H9 (cell line): ENCODE measurements at regions not wholly inside any gene's neighbourhood (a gene's known extent, or its start where the extent isn't known, plus 50 kb on each side); places are given as distances from the start of the nearest gene placed in this dataset.

Source experiments
- DNase-seq: peaks from one replicate; pipeline ENCODE4 v3.0.0-alpha.2; 2017
- H2AFZ ChIP-seq: one replicate; pipeline ENCODE4 v1.6.1; 2013; ENCODE audit warnings: mild to moderate bottlenecking, low read length, control low read depth, moderate library complexity
- H2AK5ac ChIP-seq: 2 replicates; pipeline ENCODE4 v1.6.1; 2013; ENCODE audit warnings: low read length, control low read depth, mixed read lengths; ENCODE audit not compliant: insufficient read length
- H2BK120ac ChIP-seq: one replicate; pipeline ENCODE4 v1.6.1; 2013; ENCODE audit warnings: low read depth, mild to moderate bottlenecking, low read length, control low read depth, inconsistent platforms; ENCODE audit not compliant: poor library complexity, severe bottlenecking
- H2BK12ac ChIP-seq: 2 replicates; pipeline ENCODE4 v1.6.1; 2013; ENCODE audit warnings: low read length, control low read depth, mixed read lengths, low read depth; ENCODE audit not compliant: insufficient read length
- H2BK15ac ChIP-seq: 2 replicates; pipeline ENCODE4 v1.6.1; 2013; ENCODE audit warnings: low read depth, low read length, control low read depth
- H2BK20ac ChIP-seq: one replicate; pipeline ENCODE4 v1.6.1; 2013; ENCODE audit warnings: low read depth, mild to moderate bottlenecking, low read length, control low read depth, inconsistent platforms; ENCODE audit not compliant: poor library complexity, severe bottlenecking
- H2BK5ac ChIP-seq: 2 replicates; pipeline ENCODE4 v1.6.1; 2013; ENCODE audit warnings: low read length, control low read depth, mixed read lengths; ENCODE audit not compliant: insufficient read length
- H3K14ac ChIP-seq: 2 replicates; pipeline ENCODE4 v1.6.1; 2013; ENCODE audit warnings: low read length, control low read depth; ENCODE audit not compliant: insufficient read depth
- H3K18ac ChIP-seq: 2 replicates; pipeline ENCODE4 v1.6.1; 2013; ENCODE audit warnings: low read depth, mild to moderate bottlenecking, mixed read lengths, low read length, control low read depth; ENCODE audit not compliant: insufficient read length
- H3K23ac ChIP-seq: 2 replicates; pipeline ENCODE4 v1.6.1; 2013; ENCODE audit warnings: low read length, control low read depth, mixed read lengths, low read depth; ENCODE audit not compliant: insufficient read length
- H3K23me2 ChIP-seq: 2 replicates; pipeline ENCODE4 v1.6.1; 2013; ENCODE audit warnings: low read depth, mild to moderate bottlenecking, mixed read lengths, low read length, control low read depth; ENCODE audit not compliant: insufficient read length, poor library complexity, severe bottlenecking
- H3K27ac ChIP-seq: 2 replicates; pipeline ENCODE4 v1.5.1; 2013; ENCODE audit warnings: low read length, control low read depth, mixed read lengths, low read depth; ENCODE audit not compliant: insufficient read length
- H3K27me3 ChIP-seq: 2 replicates; pipeline ENCODE4 v1.6.1; 2013; ENCODE audit warnings: low read length, control low read depth, inconsistent platforms; ENCODE audit not compliant: insufficient read depth
- H3K4ac ChIP-seq: 2 replicates; pipeline ENCODE4 v1.6.1; 2013; ENCODE audit warnings: low read depth, mild to moderate bottlenecking, control low read depth, inconsistent platforms, low read length, moderate library complexity
- H3K4me1 ChIP-seq: 2 replicates; pipeline ENCODE4 v1.6.1; 2013; ENCODE audit warnings: low read length, control low read depth, inconsistent platforms; ENCODE audit not compliant: insufficient read depth
- H3K4me2 ChIP-seq: 2 replicates; pipeline ENCODE4 v1.6.1; 2013; ENCODE audit warnings: low read length, control low read depth, mixed read lengths; ENCODE audit not compliant: insufficient read length, insufficient read depth
- H3K56ac ChIP-seq: 2 replicates; pipeline ENCODE4 v1.6.1; 2013; ENCODE audit warnings: low read depth, mild to moderate bottlenecking, mixed read lengths, low read length, control low read depth; ENCODE audit not compliant: insufficient read length
- H3K79me1 ChIP-seq: 2 replicates; pipeline ENCODE4 v1.6.1; 2013; ENCODE audit warnings: low read depth, mild to moderate bottlenecking, moderate library complexity, low read length, control low read depth, inconsistent platforms; ENCODE audit not compliant: insufficient read depth, poor library complexity, severe bottlenecking
- H3K79me2 ChIP-seq: 2 replicates; pipeline ENCODE4 v1.6.1; 2013; ENCODE audit warnings: low read length, control low read depth, inconsistent platforms; ENCODE audit not compliant: insufficient read depth
- H3K9ac ChIP-seq: 2 replicates; pipeline ENCODE4 v1.6.1; 2013; ENCODE audit warnings: low read length, control low read depth, mixed read lengths; ENCODE audit not compliant: insufficient read length; ENCODE audit errors: extremely low read depth
- H3K9me3 ChIP-seq: one replicate; pipeline ENCODE4 v1.6.1; 2013; ENCODE audit warnings: low read depth, low read length, inconsistent platforms; ENCODE audit not compliant: control insufficient read depth
- H3T11ph ChIP-seq: one replicate; pipeline ENCODE4 v1.6.1; 2013; ENCODE audit warnings: mild to moderate bottlenecking, low read length, control low read depth, inconsistent platforms
- H4K20me1 ChIP-seq: one replicate; pipeline ENCODE4 v1.6.1; 2013; ENCODE audit not compliant: control insufficient read depth, insufficient read length, insufficient read depth
- H4K5ac ChIP-seq: 2 replicates; pipeline ENCODE4 v1.6.1; 2013; ENCODE audit warnings: low read depth, mild to moderate bottlenecking, mixed read lengths, low read length, control low read depth; ENCODE audit not compliant: insufficient read length
- H4K8ac ChIP-seq: replicated peaks from 2 replicates; pipeline ENCODE4 v1.6.1; 2013; ENCODE audit warnings: low read length, control low read depth, mixed read lengths, low read depth; ENCODE audit not compliant: insufficient read length
- H4K91ac ChIP-seq: 2 replicates; pipeline ENCODE4 v1.6.1; 2013; ENCODE audit warnings: low read depth, mild to moderate bottlenecking, moderate library complexity, mixed read lengths, low read length, control low read depth; ENCODE audit not compliant: insufficient read length
- H3K27ac Mint-ChIP-seq, 3 experiments: 2 replicates in 2 of 3; 3 replicates in 1 of 3; pipeline ENCODE4 v1.8.0; 2020 to 2021; ENCODE audit warnings: mixed read lengths in 3 of 3, mild to moderate bottlenecking in 1 of 3, moderate library complexity in 1 of 3
- H3K27me3 Mint-ChIP-seq: 2 replicates; pipeline ENCODE4 v1.8.0; 2021; ENCODE audit warnings: low read depth, mild to moderate bottlenecking, moderate library complexity, mixed read lengths
- H3K36me3 Mint-ChIP-seq, 3 experiments: 2 replicates in 2 of 3; 3 replicates in 1 of 3; pipeline ENCODE4 v1.8.0; 2020 to 2021; ENCODE audit warnings: low read depth in 3 of 3, mixed read lengths in 3 of 3; ENCODE audit not compliant: insufficient read depth in 1 of 3
- H3K4me1 Mint-ChIP-seq, 2 experiments: 2 replicates each; pipeline ENCODE4 v1.8.0; 2020; ENCODE audit warnings: mixed read lengths in 2 of 2
- H3K4me3 Mint-ChIP-seq, 2 experiments: 2 replicates in 1 of 2; 3 replicates in 1 of 2; pipeline ENCODE4 v1.8.0; 2020 to 2021; ENCODE audit warnings: mild to moderate bottlenecking in 2 of 2, mixed read lengths in 2 of 2, moderate library complexity in 1 of 2
- H3K9me3 Mint-ChIP-seq, 2 experiments: 2 replicates in 1 of 2; 3 replicates in 1 of 2; pipeline ENCODE4 v1.8.0; 2020; ENCODE audit warnings: mild to moderate bottlenecking in 2 of 2, mixed read lengths in 2 of 2, moderate library complexity in 1 of 2
- TF ChIP-seq, protein P1 (sequence below): fragments of 200-600 bp; sonication (generic); conservative IDR thresholded peaks from 3 replicates; pipeline ENCODE4 v1.8.0; 2021; ENCODE audit warnings: antibody characterized with exemption, mild to moderate bottlenecking

DNA sequence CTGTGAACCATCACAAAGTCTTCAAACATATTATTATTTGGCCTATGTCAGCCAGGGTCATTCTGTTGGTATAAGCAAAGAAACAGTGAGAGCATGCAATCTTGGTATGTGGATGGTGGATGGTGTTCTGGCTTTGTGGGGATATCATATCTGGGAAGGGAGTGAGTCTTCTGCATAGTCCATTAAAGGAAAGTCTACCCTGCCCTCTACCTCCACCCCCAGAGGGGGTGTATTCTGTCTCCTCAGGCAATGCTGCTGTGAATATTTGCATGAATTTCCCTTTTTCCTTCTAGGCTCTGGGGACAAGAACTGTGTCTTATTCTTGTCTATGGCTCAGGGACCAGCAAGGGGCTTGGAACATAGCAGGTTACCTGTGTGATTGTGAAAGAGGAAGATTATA lies 495.8 kb downstream of the PDCD6IP start:
- Histone ChIP-seq H2AK5ac (no peak overlapping the region), H3K18ac (no peak overlapping the region), H3K14ac (no peak overlapping the region), H3K9me3 (no peaks in the 10 kb centered on the region), H4K8ac (no peak overlapping the region), H2BK15ac (no peak overlapping the region), H3K9ac (no peak overlapping the region), H3T11ph (no peak overlapping the region), H3K79me1 (no peaks in the 10 kb centered on the region), H3K23ac (no peak overlapping the region), H3K79me2 (no peaks in the 10 kb centered on the region), H3K27ac (no peak overlapping the region), H4K20me1 (no peaks in the 10 kb centered on the region), H3K56ac (no peak overlapping the region), H4K5ac (no peak overlapping the region), H3K4me2 (no peak overlapping the region), H3K23me2 (no peaks in the 10 kb centered on the region), H2BK5ac (no peak overlapping the region), H2BK12ac (no peak overlapping the region), H3K27me3 (no peaks in the 10 kb centered on the region; the same call in 1 of the 2 replicates), H2BK20ac (no peak overlapping the region), H3K4ac (no peak overlapping the region), H3K4me1 (no peaks in the 10 kb centered on the region), H4K91ac (no peak overlapping the region), H2BK120ac (no peak overlapping the region), H2AFZ (no peak overlapping the region)
- TF ChIP-seq, protein P1, sequence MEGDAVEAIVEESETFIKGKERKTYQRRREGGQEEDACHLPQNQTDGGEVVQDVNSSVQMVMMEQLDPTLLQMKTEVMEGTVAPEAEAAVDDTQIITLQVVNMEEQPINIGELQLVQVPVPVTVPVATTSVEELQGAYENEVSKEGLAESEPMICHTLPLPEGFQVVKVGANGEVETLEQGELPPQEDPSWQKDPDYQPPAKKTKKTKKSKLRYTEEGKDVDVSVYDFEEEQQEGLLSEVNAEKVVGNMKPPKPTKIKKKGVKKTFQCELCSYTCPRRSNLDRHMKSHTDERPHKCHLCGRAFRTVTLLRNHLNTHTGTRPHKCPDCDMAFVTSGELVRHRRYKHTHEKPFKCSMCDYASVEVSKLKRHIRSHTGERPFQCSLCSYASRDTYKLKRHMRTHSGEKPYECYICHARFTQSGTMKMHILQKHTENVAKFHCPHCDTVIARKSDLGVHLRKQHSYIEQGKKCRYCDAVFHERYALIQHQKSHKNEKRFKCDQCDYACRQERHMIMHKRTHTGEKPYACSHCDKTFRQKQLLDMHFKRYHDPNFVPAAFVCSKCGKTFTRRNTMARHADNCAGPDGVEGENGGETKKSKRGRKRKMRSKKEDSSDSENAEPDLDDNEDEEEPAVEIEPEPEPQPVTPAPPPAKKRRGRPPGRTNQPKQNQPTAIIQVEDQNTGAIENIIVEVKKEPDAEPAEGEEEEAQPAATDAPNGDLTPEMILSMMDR = no peak
- Mint-ChIP-seq H3K9me3 (no peaks in the 10 kb centered on the region), H3K27ac (no peak overlapping the region), H3K4me1 (peaks cover 6 to 8% of the 10 kb centered on the region in 2 experiments; a peak in 3 of 4 replicates), H3K27me3 (peaks cover 5% of the 10 kb centered on the region), H3K4me3 (no peak overlapping the region), H3K36me3 (no peaks in the 10 kb centered on the region)
- no peak for DNase-seq
